ENCODE measurements at regions not wholly inside any gene's neighbourhood (a gene's known extent, or its start where the extent isn't known, plus 50 kb on each side); places are given as distances from the start of the nearest gene placed in this dataset.

- intact Hi-C loops (cut with DNase I), result loop anchor here in 8 of 10 donors (2.0 to 10.0 kb wide), 7 partner anchors 40 to 277 kb away; no protein-coding TSS in a partner anchor
- ATAC-seq, result peak in 3 of 4 donors; percentile 45 to 58 (median 57)
- no peaks in the 10 kb centered on the region for H3K4me1 ChIP-seq
- H3K4me3 ChIP-seq, result no peak overlapping the region
- H3K27ac ChIP-seq, result no peak overlapping the region
- peak in 4 of 5 donors; percentile 37 to 65 (median 47) for DNase-seq
- TF ChIP-seq CTCF (IDR thresholded peaks at IDR 0.05) (peak; percentile 67 to 90 (median 80)), POLR2A (IDR thresholded peaks at IDR 0.05) (no peak)
- H3K27me3 ChIP-seq, result no peaks in the 10 kb centered on the region
- no peaks in the 10 kb centered on the region for H3K9me3 ChIP-seq
- WGBS, 4 donors, result 30 to 39% (median 36%) methylated on average over 10 of the region's 10 CpGs
- H3K36me3 ChIP-seq, result no peaks in the 10 kb centered on the region
Measured at GRCh38 chr9:105881654-105882349, 187.5 kb downstream of the TMEM38B start.

- TF ChIP-seq CTCF (IDR thresholded peaks at IDR 0.05) (no peak), POLR2A (IDR thresholded peaks at IDR 0.05) (no peak)
- Histone ChIP-seq H3K27ac (no peak overlapping the region), H3K4me1 (no peaks in the 10 kb centered on the region), H3K9me3 (no peaks in the 10 kb centered on the region), H3K27me3 (no peaks in the 10 kb centered on the region), H3K4me3 (no peak overlapping the region), H3K36me3 (no peaks in the 10 kb centered on the region)
- 78 to 88% (median 81%) methylated on average over 2 of the region's 2 CpGs for WGBS, 4 donors
- intact Hi-C loops (cut with DNase I), result loop anchor here in 7 of 10 donors (2.0 to 10.0 kb wide), 6 partner anchors 42 to 279 kb away; no protein-coding TSS in a partner anchor
- ATAC-seq (no peak), DNase-seq (no peak)
Measured at GRCh38 chr9:105883847-105884246, 189.5 kb downstream of the TMEM38B start.

- no peak for TF ChIP-seq CTCF (IDR thresholded peaks at IDR 0.05)
- TF ChIP-seq POLR2A (IDR thresholded peaks at IDR 0.05), result no peak
- no peaks in the 10 kb centered on the region for H3K36me3 ChIP-seq
- H3K4me3 ChIP-seq, result no peak overlapping the region
- H3K27me3 ChIP-seq, result no peaks in the 10 kb centered on the region
- 66 to 75% (median 68%) methylated on average over 3 of the region's 3 CpGs for WGBS, 4 donors
- intact Hi-C loops (cut with DNase I), result loop anchor here in 7 of 10 donors (5.0 to 10.0 kb wide), 5 partner anchors 42 to 280 kb away; no protein-coding TSS in a partner anchor
- H3K27ac ChIP-seq, result no peak overlapping the region
- ATAC-seq (no peak), DNase-seq (no peak)
- H3K4me1 ChIP-seq, result no peaks in the 10 kb centered on the region
- no peaks in the 10 kb centered on the region for H3K9me3 ChIP-seq
Measured at GRCh38 chr9:105884416-105884815, 190.1 kb downstream of the TMEM38B start.

GRCh38 chr9:105886136-105886535 is 191.8 kb downstream of the TMEM38B start:
- Histone ChIP-seq H3K9me3 (no peaks in the 10 kb centered on the region), H3K36me3 (no peaks in the 10 kb centered on the region), H3K4me3 (no peak overlapping the region), H3K27me3 (no peaks in the 10 kb centered on the region), H3K27ac (no peak overlapping the region), H3K4me1 (peaks cover 0 to 6% (median 0%) of the 10 kb centered on the region in 12 donors)
- DNase-seq (no peak), ATAC-seq (no peak)
- intact Hi-C loops (cut with DNase I), result loop anchor here in 4 of 10 donors (10.0 kb wide), 2 partner anchors 271 to 281 kb away; no protein-coding TSS in a partner anchor
- TF ChIP-seq POLR2A (IDR thresholded peaks at IDR 0.05) (no peak), CTCF (IDR thresholded peaks at IDR 0.05) (no peak)
- 58 to 79% (median 66%) methylated on average over 3 of the region's 3 CpGs for WGBS, 4 donors

Measured in heart left ventricle (tissue), 16 donors.